CD14-positive monocyte (primary cell): ENCODE measurements at regions not wholly inside any gene's neighbourhood (a gene's known extent, or its start where the extent isn't known, plus 50 kb on each side); places are given as distances from the start of the nearest gene placed in this dataset.

Experiments used
- DNase-seq, 3 donors: peaks; one replicate each; pipeline ENCODE4 v3.0.0-alpha.2; 2011 to 2022
- H2AFZ ChIP-seq: 2 replicates; pipeline ENCODE4 v1.6.0; 2012; ENCODE audit warnings: mild to moderate bottlenecking, low read depth, low read length, inconsistent platforms; ENCODE audit not compliant: insufficient read depth, poor library complexity, severe bottlenecking
- H3K27ac ChIP-seq, 2 donors: 1 replicate in 1 of 2; 2 replicates in 1 of 2; pipeline ENCODE4 v1.5.1; 2012 to 2013; ENCODE audit warnings: low read length in 2 of 2, control low read depth in 1 of 2, inconsistent platforms in 1 of 2, low read depth in 1 of 2, mild to moderate bottlenecking in 1 of 2
- H3K27me3 ChIP-seq, 2 donors: one replicate each; pipeline versions ENCODE4 v1.6.0 to v1.6.1; 2011 to 2013; ENCODE audit warnings: low read length in 2 of 2; ENCODE audit not compliant: control insufficient read depth in 2 of 2, insufficient read depth in 2 of 2
- H3K36me3 ChIP-seq, 2 donors: replicated peaks in 1 of 2; 1 replicate in 1 of 2; 2 replicates in 1 of 2; pipeline versions ENCODE4 v1.5.1 to v1.6.1; 2012 to 2013; ENCODE audit warnings: low read length in 2 of 2, control low read depth in 1 of 2, inconsistent platforms in 1 of 2, mild to moderate bottlenecking in 1 of 2; ENCODE audit not compliant: insufficient read depth in 2 of 2, control insufficient read depth in 1 of 2
- H3K4me1 ChIP-seq, 2 donors: 1 replicate in 1 of 2; 2 replicates in 1 of 2; pipeline versions ENCODE4 v1.5.1 to v1.6.1; 2012 to 2013; ENCODE audit warnings: low read length in 2 of 2, control low read depth in 1 of 2, inconsistent platforms in 1 of 2, mild to moderate bottlenecking in 1 of 2, moderate library complexity in 1 of 2; ENCODE audit not compliant: insufficient read depth in 2 of 2, control insufficient read depth in 1 of 2
- H3K4me2 ChIP-seq: replicated peaks from 2 replicates; pipeline ENCODE3; 2012; ENCODE audit warnings: low read length, moderate library complexity, mild to moderate bottlenecking; ENCODE audit not compliant: poor library complexity, severe bottlenecking; ENCODE audit errors: extremely low read depth
- H3K4me3 ChIP-seq, 3 experiments: fragments of 200-600 bp in 1 of 3; sonication (generic) in 1 of 3; replicated peaks in 1 of 3; 1 replicate in 2 of 3; 2 replicates in 1 of 3; pipeline ENCODE4 v1.5.1; 2011 to 2013; ENCODE audit warnings: low read length in 3 of 3, mild to moderate bottlenecking in 3 of 3, control low read depth in 2 of 3, low read depth in 2 of 3, inconsistent platforms in 1 of 3, moderate library complexity in 1 of 3
- H3K79me2 ChIP-seq: 2 replicates; pipeline ENCODE4 v1.6.0; 2012; ENCODE audit warnings: mild to moderate bottlenecking, control low read depth, inconsistent platforms, low read length, moderate library complexity; ENCODE audit not compliant: insufficient read depth
- H3K9ac ChIP-seq: 2 replicates; pipeline ENCODE4 v1.6.0; 2017; ENCODE audit warnings: low read length, mild to moderate bottlenecking; ENCODE audit not compliant: insufficient read depth, poor library complexity, severe bottlenecking
- H3K9me3 ChIP-seq, 2 donors: replicated peaks in 1 of 2; 1 replicate in 1 of 2; 2 replicates in 1 of 2; pipeline versions ENCODE4 v1.5.1 to v1.6.1; 2012 to 2013; ENCODE audit warnings: low read length in 2 of 2, control low read depth in 1 of 2; ENCODE audit not compliant: control insufficient read depth in 1 of 2, insufficient read depth in 1 of 2
- H4K20me1 ChIP-seq: 2 replicates; pipeline ENCODE4 v1.6.0; 2012; ENCODE audit warnings: mild to moderate bottlenecking, low read length, control low read depth, moderate library complexity; ENCODE audit not compliant: insufficient read depth
- H3K27ac Mint-ChIP-seq, 7 donors: one replicate each; pipeline ENCODE4 v1.8.0; 2020; ENCODE audit warnings: mild to moderate bottlenecking in 7 of 7, mixed read lengths in 7 of 7, moderate library complexity in 6 of 7, inconsistent platforms in 2 of 7
- H3K27me3 Mint-ChIP-seq, 3 donors: one replicate each; pipeline ENCODE4 v1.8.0; 2021 to 2022; ENCODE audit warnings: low read depth in 3 of 3, mild to moderate bottlenecking in 3 of 3, mixed read lengths in 3 of 3, moderate library complexity in 3 of 3, inconsistent platforms in 1 of 3
- H3K36me3 Mint-ChIP-seq, 2 donors: one replicate each; pipeline ENCODE4 v1.8.0; 2020; ENCODE audit warnings: mixed read lengths in 2 of 2, inconsistent platforms in 1 of 2, mild to moderate bottlenecking in 1 of 2
- H3K4me1 Mint-ChIP-seq: one replicate; pipeline ENCODE4 v1.8.0; 2020; ENCODE audit warnings: mild to moderate bottlenecking, mixed read lengths
- H3K4me3 Mint-ChIP-seq, 2 donors: one replicate each; pipeline ENCODE4 v1.8.0; 2020; ENCODE audit warnings: mild to moderate bottlenecking in 2 of 2, mixed read lengths in 2 of 2, moderate library complexity in 1 of 2
- H3K9me3 Mint-ChIP-seq, 7 donors: one replicate each; pipeline ENCODE4 v1.8.0; 2020 to 2022; ENCODE audit warnings: mixed read lengths in 7 of 7, mild to moderate bottlenecking in 6 of 7, moderate library complexity in 6 of 7, inconsistent platforms in 2 of 7
- CTCF ChIP-seq: fragments of 200-600 bp; IDR thresholded peaks from one replicate; pipeline ENCODE4 v1.8.0; 2022; ENCODE audit warnings: antibody characterized with exemption, mild to moderate bottlenecking
- WGBS: methylation state at CpG from one replicate; pipeline ENCODE4 v1.1.5; 2013; ENCODE audit warnings: missing lambda C conversion rate; ENCODE audit not compliant: insufficient coverage; 5-methylcytosine and 5-hydroxymethylcytosine counted together
- intact Hi-C, 2 donors: fragments of 100-400 bp; cut with micrococcal nuclease; formaldehyde crosslinking; loops; one replicate each; pipeline versions ENCODE4 v1.15.0 to v1.15.1; 2023

GRCh38 chr9:17938035-17938655 is 359.3 kb downstream of the SH3GL2 start:
- H3K27ac Mint-ChIP-seq = no peak overlapping the region
- H3K27me3 Mint-ChIP-seq = no peaks in the 10 kb centered on the region
- intact Hi-C loops = no loop called here
- H3K9me3 ChIP-seq = peaks cover 0 to 5% of the 10 kb centered on the region in 2 donors
- no peak overlapping the region for H3K9ac ChIP-seq
- H4K20me1 ChIP-seq = no peaks in the 10 kb centered on the region
- no peak overlapping the region for H3K4me2 ChIP-seq
- no peak for DNase-seq
- no peaks in the 10 kb centered on the region for H3K4me1 Mint-ChIP-seq
- no peak overlapping the region for H3K27ac ChIP-seq
- WGBS = 85% methylated on average over 2 of the region's 8 CpGs
- H3K27me3 ChIP-seq = no peaks in the 10 kb centered on the region
- no peak overlapping the region for H2AFZ ChIP-seq
- H3K9me3 Mint-ChIP-seq = peaks cover 0 to 4% (median 0%) of the 10 kb centered on the region in 7 donors
- no peak for TF ChIP-seq CTCF
- no peaks in the 10 kb centered on the region for H3K36me3 Mint-ChIP-seq
- H3K4me1 ChIP-seq = no peaks in the 10 kb centered on the region
- H3K36me3 ChIP-seq = no peaks in the 10 kb centered on the region
- H3K4me3 Mint-ChIP-seq = no peak overlapping the region
- H3K4me3 ChIP-seq = no peak overlapping the region
- H3K79me2 ChIP-seq = no peaks in the 10 kb centered on the region

- Mint-ChIP-seq H3K27ac (no peak overlapping the region), H3K36me3 (no peaks in the 10 kb centered on the region), H3K4me1 (no peaks in the 10 kb centered on the region), H3K4me3 (no peak overlapping the region), H3K9me3 (peaks cover 0 to 5% (median 2%) of the 10 kb centered on the region in 7 donors), H3K27me3 (no peaks in the 10 kb centered on the region)
- Histone ChIP-seq H3K79me2 (no peaks in the 10 kb centered on the region), H3K36me3 (no peaks in the 10 kb centered on the region), H3K27me3 (no peaks in the 10 kb centered on the region), H3K4me2 (no peak overlapping the region), H4K20me1 (no peaks in the 10 kb centered on the region), H3K27ac (no peak overlapping the region), H3K4me1 (no peaks in the 10 kb centered on the region), H3K4me3 (no peak overlapping the region), H2AFZ (no peak overlapping the region), H3K9ac (no peak overlapping the region), H3K9me3 (peaks cover 3 to 7% of the 10 kb centered on the region in 2 donors)
- no peak for TF ChIP-seq CTCF
- WGBS = 89% methylated on average over 1 of the region's 1 CpG
- DNase-seq = no peak
- intact Hi-C loops = no loop called here
Measured at GRCh38 chr9:17942498-17942897, 363.6 kb downstream of the SH3GL2 start.
